ENCODE measurements at regions not wholly inside any gene's neighbourhood (a gene's known extent, or its start where the extent isn't known, plus 50 kb on each side); places are given as distances from the start of the nearest gene placed in this dataset.

GRCh38 chr9:118954857-118955256 is 414.4 kb downstream of the BRINP1 start:
- no peak overlapping the region for H3K4me3 ChIP-seq (ENCODE audit: low read depth, low read length)
- no peak for DNase-seq (ENCODE audit: low read depth)
- no peak for TF ChIP-seq CTCF (IDR thresholded peaks at IDR 0.05; ENCODE audit: low read depth, low read length, missing control alignments)

- no peak for DNase-seq (ENCODE audit: low read depth)
- no peak overlapping the region for H3K4me3 ChIP-seq (ENCODE audit: low read depth, low read length)
- TF ChIP-seq CTCF (IDR thresholded peaks at IDR 0.05; ENCODE audit: low read depth, low read length, missing control alignments) = no peak
Measured at GRCh38 chr9:118957585-118957984, 411.6 kb downstream of the BRINP1 start.

GRCh38 chr9:118959366-118959765 is 409.9 kb downstream of the BRINP1 start:
- no peak overlapping the region for H3K4me3 ChIP-seq (ENCODE audit: low read depth, low read length)
- TF ChIP-seq CTCF (IDR thresholded peaks at IDR 0.05; ENCODE audit: low read depth, low read length, missing control alignments) = no peak
- no peak for DNase-seq (ENCODE audit: low read depth)

- TF ChIP-seq CTCF (IDR thresholded peaks at IDR 0.05; ENCODE audit: low read depth, low read length, missing control alignments) = no peak
- H3K4me3 ChIP-seq (ENCODE audit: low read depth, low read length) = no peak overlapping the region
- DNase-seq (ENCODE audit: low read depth) = no peak
Measured at GRCh38 chr9:118961857-118962256, 407.4 kb downstream of the BRINP1 start.

DNA sequence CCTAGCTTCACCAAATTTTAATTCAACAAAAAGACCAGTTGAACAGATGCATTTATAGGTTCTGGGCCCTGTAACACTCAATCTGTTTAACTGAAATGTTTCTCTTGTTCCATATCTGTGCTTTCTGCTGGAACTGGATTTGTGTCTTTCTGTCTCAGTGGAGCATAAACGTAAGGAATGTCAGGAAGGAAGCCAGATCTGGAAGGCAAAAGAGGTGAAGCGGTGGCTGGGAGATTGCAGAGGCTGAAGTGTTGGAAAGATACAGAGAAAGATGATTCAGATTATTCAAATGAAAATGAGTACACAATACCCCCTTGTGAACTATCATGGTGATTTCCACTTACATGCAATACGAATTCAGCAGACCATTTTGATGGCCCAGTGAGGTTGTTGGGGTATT is 406.8 kb downstream of the BRINP1 start:
- no peak overlapping the region for H3K4me3 ChIP-seq (ENCODE audit: low read depth, low read length)
- no peak for TF ChIP-seq CTCF (IDR thresholded peaks at IDR 0.05; ENCODE audit: low read depth, low read length, missing control alignments)
- no peak for DNase-seq (ENCODE audit: low read depth)

- TF ChIP-seq CTCF (IDR thresholded peaks at IDR 0.05; ENCODE audit: low read depth, low read length, missing control alignments) = no peak
- no peak for DNase-seq (ENCODE audit: low read depth)
- no peak overlapping the region for H3K4me3 ChIP-seq (ENCODE audit: low read depth, low read length)
Measured at GRCh38 chr9:118963674-118964073, 405.6 kb downstream of the BRINP1 start.

DNA sequence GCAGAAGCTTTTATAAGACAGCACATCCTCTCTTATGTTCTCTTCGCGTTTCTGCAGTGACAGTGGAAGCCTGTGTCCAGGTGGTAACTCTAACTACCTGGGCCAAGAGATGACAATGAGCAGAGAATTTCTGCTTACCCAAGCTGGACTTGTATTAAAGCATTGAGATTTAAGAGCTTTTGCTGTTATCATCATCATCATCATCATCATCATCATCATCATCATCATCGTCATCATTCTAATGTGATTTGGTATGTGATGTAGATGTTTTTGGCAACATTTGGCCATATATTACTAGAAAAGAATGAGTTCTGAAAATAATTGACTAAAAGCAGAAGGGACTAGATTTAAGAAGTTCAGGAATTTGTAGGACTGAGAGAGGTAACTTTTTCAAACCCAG is 401.3 kb downstream of the BRINP1 start:
- no peak for TF ChIP-seq CTCF (IDR thresholded peaks at IDR 0.05; ENCODE audit: low read depth, low read length, missing control alignments)
- DNase-seq (ENCODE audit: low read depth) = no peak

More for the DNA sequence above, 401.3 kb downstream of the BRINP1 start:
- no peak overlapping the region for H3K4me3 ChIP-seq (ENCODE audit: low read depth, low read length)
